BE2C (cell line): ENCODE measurements at regions not wholly inside any gene's neighbourhood (a gene's known extent, or its start where the extent isn't known, plus 50 kb on each side); places are given as distances from the start of the nearest gene placed in this dataset.

Experiments
- DNase-seq: peaks from one replicate; pipeline ENCODE4 v3.0.0-alpha.2; 2020
- H3K27me3 ChIP-seq: fragments of 250-450 bp; sonication (Bioruptor Pico); 2 replicates; pipeline ENCODE4 v1.5.1; 2020; ENCODE audit warnings: mild to moderate bottlenecking
- H3K36me3 ChIP-seq: fragments of 250-450 bp; sonication (Bioruptor Pico); 2 replicates; pipeline ENCODE4 v1.5.1; 2020; ENCODE audit warnings: mild to moderate bottlenecking
- H3K4me1 ChIP-seq: fragments of 250-450 bp; sonication (Bioruptor Pico); 2 replicates; pipeline ENCODE4 v1.5.1; 2020
- H3K4me3 ChIP-seq: 2 replicates; pipeline ENCODE4 v1.5.1; 2011; ENCODE audit warnings: low read depth, low read length
- H3K9me3 ChIP-seq: fragments of 250-450 bp; sonication (Bioruptor Pico); 2 replicates; pipeline ENCODE4 v1.5.1; 2020
- CTCF ChIP-seq: IDR thresholded peaks from 2 replicates; pipeline ENCODE4 v1.5.1; 2012; ENCODE audit warnings: mild to moderate bottlenecking, low read depth, low read length

DNA sequence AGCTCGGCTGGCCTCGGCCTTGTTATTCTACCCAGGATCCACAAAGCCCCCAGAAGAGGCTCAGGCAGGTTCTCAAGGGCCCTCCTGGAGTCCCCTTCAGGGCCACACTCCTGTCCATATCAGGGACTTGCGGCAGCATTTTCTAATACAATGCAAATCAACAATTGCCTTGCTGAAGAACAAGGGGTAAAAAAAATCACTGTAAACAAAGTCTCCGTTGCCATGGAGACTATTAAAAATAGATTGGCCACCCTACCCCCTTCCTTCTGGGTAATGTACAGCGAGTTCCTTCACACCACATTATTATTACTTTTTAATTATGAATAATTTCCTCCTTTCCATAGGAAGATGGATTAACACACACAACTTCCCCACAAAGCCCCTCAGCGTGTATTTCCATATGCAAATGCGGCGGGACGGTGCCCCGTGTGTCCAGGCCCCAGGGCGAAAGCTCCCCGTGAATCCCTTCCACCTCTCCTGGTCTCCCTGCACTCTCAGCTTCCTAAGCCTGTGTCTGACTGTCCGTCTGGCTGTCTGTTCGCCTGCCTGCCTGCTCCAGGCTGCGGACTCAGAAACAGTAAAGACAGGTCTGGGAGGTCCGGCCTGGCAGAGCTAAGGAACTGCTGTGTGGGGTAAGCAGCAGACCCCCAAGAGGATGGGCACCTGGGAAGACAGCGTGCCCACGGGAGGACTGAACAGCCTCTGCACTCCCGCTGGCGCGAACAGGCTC lies 196.6 kb downstream of the RBFOX3 start:
- no peak for TF ChIP-seq CTCF
- DNase-seq: no peak
- peaks cover 88% of the 10 kb centered on the region for H3K27me3 ChIP-seq

GRCh38 chr17:79413611-79414010 lies 197.2 kb downstream of the RBFOX3 start:
- Histone ChIP-seq H3K27me3 (peaks cover 88% of the 10 kb centered on the region), H3K9me3 (no peaks in the 10 kb centered on the region), H3K4me3 (no peak overlapping the region), H3K4me1 (no peaks in the 10 kb centered on the region), H3K36me3 (no peaks in the 10 kb centered on the region)
- no peak for DNase-seq
- TF ChIP-seq CTCF: no peak

More for the DNA sequence above, 196.6 kb downstream of the RBFOX3 start:
- no peak overlapping the region for H3K4me3 ChIP-seq
- H3K36me3 ChIP-seq: no peaks in the 10 kb centered on the region
- H3K4me1 ChIP-seq: no peaks in the 10 kb centered on the region
- no peaks in the 10 kb centered on the region for H3K9me3 ChIP-seq

DNA sequence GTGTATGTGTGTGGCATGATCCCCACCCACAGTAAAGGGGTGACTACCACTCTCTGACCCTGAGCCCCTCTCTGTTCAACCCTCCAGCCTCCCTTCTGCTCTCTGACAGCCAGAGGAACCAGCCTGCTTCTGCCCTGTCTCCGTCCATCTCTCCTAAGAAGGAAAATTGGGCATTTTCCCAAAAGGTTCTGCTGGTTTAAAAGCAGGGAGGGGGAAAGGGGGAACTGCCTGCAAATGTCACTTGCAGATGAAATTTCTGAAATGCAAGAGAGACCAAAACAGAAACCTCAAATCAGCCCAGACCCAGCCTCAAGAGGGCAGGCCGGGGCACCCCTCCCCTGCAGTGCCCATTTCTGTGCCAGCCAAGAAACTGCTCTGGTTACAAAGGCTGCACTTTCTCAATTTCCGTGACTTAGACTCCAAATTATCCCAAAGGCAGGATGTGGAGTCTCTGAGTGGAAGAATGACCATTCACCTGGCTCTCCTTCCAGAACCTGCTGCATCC lies 197.9 kb downstream of the RBFOX3 start:
- Histone ChIP-seq H3K36me3 (no peaks in the 10 kb centered on the region), H3K4me1 (no peaks in the 10 kb centered on the region), H3K9me3 (no peaks in the 10 kb centered on the region), H3K27me3 (peaks cover 88% of the 10 kb centered on the region), H3K4me3 (no peak overlapping the region)
- TF ChIP-seq CTCF: no peak
- DNase-seq: no peak

- TF ChIP-seq CTCF: no peak
- peaks cover 88% of the 10 kb centered on the region for H3K27me3 ChIP-seq
These were observed 198.7 kb downstream of the RBFOX3 start for GRCh38 chr17:79412110-79412509.

GRCh38 chr17:79411419-79411818 lies 199.4 kb downstream of the RBFOX3 start:
- DNase-seq: no peak
- Histone ChIP-seq H3K4me1 (no peaks in the 10 kb centered on the region), H3K36me3 (no peaks in the 10 kb centered on the region), H3K4me3 (no peak overlapping the region), H3K27me3 (peaks cover 88% of the 10 kb centered on the region), H3K9me3 (no peaks in the 10 kb centered on the region)
- no peak for TF ChIP-seq CTCF

More at GRCh38 chr17:79412110-79412509, 198.7 kb downstream of the RBFOX3 start:
- DNase-seq: no peak
- H3K4me3 ChIP-seq: no peak overlapping the region
- no peaks in the 10 kb centered on the region for H3K9me3 ChIP-seq
- no peaks in the 10 kb centered on the region for H3K36me3 ChIP-seq
- no peaks in the 10 kb centered on the region for H3K4me1 ChIP-seq

- no peak for DNase-seq
- H3K4me1 ChIP-seq: no peaks in the 10 kb centered on the region
- peaks cover 88% of the 10 kb centered on the region for H3K27me3 ChIP-seq
- no peak overlapping the region for H3K4me3 ChIP-seq
- H3K9me3 ChIP-seq: no peaks in the 10 kb centered on the region
- H3K36me3 ChIP-seq: no peaks in the 10 kb centered on the region
- TF ChIP-seq CTCF: no peak
These were observed 200.2 kb downstream of the RBFOX3 start for GRCh38 chr17:79410681-79411080.
